Loucy (cell line): ENCODE measurements at regions not wholly inside any gene's neighbourhood (a gene's known extent, or its start where the extent isn't known, plus 50 kb on each side); places are given as distances from the start of the nearest gene placed in this dataset.

Experiments
- EZH2phosphoT487 ChIP-seq: fragments of 200-600 bp; IDR thresholded peaks from 2 replicates; pipeline ENCODE4 v1.6.1; 2018; ENCODE audit warnings: antibody characterized with exemption, mild to moderate bottlenecking, moderate library complexity, borderline replicate concordance
- TF ChIP-seq, protein P1 (sequence below): fragments of 200-600 bp; sonication (generic); conservative IDR thresholded peaks from 2 replicates; pipeline ENCODE4 v1.5.1; 2014; ENCODE audit warnings: mild to moderate bottlenecking, antibody characterized with exemption, low read length

- TF ChIP-seq, protein P1, sequence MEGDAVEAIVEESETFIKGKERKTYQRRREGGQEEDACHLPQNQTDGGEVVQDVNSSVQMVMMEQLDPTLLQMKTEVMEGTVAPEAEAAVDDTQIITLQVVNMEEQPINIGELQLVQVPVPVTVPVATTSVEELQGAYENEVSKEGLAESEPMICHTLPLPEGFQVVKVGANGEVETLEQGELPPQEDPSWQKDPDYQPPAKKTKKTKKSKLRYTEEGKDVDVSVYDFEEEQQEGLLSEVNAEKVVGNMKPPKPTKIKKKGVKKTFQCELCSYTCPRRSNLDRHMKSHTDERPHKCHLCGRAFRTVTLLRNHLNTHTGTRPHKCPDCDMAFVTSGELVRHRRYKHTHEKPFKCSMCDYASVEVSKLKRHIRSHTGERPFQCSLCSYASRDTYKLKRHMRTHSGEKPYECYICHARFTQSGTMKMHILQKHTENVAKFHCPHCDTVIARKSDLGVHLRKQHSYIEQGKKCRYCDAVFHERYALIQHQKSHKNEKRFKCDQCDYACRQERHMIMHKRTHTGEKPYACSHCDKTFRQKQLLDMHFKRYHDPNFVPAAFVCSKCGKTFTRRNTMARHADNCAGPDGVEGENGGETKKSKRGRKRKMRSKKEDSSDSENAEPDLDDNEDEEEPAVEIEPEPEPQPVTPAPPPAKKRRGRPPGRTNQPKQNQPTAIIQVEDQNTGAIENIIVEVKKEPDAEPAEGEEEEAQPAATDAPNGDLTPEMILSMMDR, result no peak
- no peak for TF ChIP-seq EZH2phosphoT487
These were observed 96.8 kb downstream of the PJA1 start for GRCh38 chrX:69068301-69069085.
